DMS153 (cell line): ENCODE measurements at regions not wholly inside any gene's neighbourhood (a gene's known extent, or its start where the extent isn't known, plus 50 kb on each side); places are given as distances from the start of the nearest gene placed in this dataset.
"Not testable (repeated sequence)": the region's sequence is repeated elsewhere in the genome, so short reads cannot be mapped to it uniquely, and the experiment has no call there.

Experiments
- DNase-seq: peaks from one replicate; lab custom pipeline; 2025; lab: John Stamatoyannopoulos, UW

DNA sequence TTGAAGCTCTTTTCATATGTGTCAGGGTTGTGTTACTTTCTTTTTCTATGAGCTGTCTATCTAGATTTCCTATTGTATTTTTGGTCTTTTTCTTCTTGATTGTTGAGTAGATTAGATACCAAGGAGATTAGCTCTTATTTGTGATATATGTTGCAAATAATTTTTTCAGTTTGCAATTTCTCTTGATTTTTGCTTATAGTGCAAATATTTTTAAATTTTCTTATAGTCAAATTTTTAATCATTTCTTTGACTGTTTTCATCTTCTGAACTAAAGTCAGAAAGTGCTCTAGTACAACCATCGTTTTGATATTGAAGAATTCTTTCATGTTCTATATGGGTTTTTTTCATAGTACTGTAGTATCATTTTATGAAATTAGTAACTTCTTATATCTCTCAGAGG lies 193.7 kb downstream of the OSTF1 start:
- no peak for DNase-seq

- no peak for DNase-seq
These were observed 201.0 kb downstream of the OSTF1 start for GRCh38 chr9:75289332-75289731.

- DNase-seq = no peak
These were observed 211.0 kb downstream of the OSTF1 start for GRCh38 chr9:75299324-75299723.

DNA sequence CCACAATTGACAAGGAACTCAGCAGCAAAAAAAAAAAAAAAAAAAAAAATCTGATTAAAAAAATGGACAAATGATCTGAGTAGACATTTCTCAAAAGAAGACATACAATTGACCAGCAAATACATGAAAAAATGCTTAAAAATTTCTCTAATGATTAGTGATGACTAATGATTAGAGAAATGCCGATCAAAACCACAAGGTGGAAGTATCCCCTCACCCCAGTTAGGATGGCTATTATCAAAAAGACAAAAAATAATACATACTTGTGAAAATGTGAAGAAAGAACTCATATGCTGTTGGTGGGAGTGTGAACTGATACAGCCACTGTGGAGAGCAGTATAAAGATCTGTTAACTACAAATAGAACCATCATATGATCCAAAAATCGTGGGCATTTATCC lies 245.3 kb downstream of the OSTF1 start:
- DNase-seq = no peak

- no peak for DNase-seq
These were observed 270.5 kb downstream of the OSTF1 start for GRCh38 chr9:75358846-75359245.

GRCh38 chr9:75359638-75360037 lies 271.3 kb downstream of the OSTF1 start:
- no peak for DNase-seq

GRCh38 chr9:75360252-75360651 lies 271.9 kb downstream of the OSTF1 start:
- DNase-seq = no peak

DNA sequence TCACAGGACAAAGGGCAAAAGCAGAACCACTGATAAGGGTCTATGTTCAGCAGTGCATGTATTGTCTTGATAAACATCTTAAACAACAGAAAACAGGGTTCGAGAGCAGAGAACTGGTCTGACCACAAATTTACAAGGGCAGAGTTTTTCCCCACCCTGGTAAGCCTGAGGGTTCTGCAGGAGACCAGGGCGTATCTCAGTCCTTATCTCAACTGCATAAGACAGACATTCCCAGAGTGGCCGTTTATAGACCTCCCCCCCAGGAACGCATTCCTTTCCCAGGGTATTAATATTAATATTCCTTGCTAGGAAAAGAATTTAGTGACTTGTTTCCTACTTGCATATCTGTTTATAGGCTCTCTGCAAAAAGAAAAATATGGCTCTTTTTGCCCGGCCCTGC lies 274.1 kb downstream of the OSTF1 start:
- DNase-seq = not testable (repeated sequence)

- no peak for DNase-seq
These were observed 276.9 kb downstream of the OSTF1 start for GRCh38 chr9:75365196-75365595.

DNA sequence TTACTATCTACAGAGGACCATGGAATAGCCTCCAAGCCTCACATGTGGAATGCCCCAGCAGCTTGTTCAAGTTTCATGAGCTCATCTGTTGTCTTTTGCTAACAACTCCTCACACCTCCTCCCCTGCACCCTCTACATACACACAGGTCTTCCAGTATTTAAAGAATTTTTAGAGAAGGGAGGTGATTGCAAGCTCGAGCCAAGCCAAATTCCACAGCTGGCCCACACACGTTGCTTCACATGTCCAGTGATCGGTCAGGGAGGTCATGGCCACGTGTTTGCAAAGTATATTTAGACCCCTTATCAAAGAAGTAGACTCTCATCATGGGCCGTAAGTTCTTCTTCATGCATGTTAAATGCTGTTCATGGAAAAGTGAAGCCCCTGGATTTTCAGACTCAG lies 281.7 kb downstream of the OSTF1 start:
- no peak for DNase-seq

GRCh38 chr9:75372499-75373268 lies 284.4 kb downstream of the OSTF1 start:
- DNase-seq = no peak

GRCh38 chr9:75376680-75377254 lies 288.5 kb downstream of the OSTF1 start:
- DNase-seq = no peak

DNA sequence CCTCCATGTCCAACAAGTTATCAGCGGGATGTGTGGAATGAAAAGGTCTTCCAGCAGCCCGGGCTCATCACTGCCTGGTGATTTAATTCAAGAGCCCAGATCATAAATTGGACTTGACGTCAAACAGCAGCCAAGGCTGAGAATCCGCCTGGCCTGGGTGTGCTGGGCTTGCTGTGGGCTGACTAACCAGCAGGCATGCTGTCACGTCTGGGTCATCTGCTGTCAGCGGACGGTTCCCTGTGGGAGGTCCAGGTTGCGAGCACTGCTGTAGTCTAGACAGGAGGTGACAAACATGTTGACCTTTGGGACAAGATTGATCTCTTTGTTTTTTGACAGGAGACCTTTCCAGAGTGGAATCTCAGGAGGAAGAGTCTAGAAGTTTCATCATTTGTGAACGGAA lies 289.7 kb downstream of the OSTF1 start:
- DNase-seq = no peak

GRCh38 chr9:75378926-75379325 lies 290.6 kb downstream of the OSTF1 start:
- no peak for DNase-seq

DNA sequence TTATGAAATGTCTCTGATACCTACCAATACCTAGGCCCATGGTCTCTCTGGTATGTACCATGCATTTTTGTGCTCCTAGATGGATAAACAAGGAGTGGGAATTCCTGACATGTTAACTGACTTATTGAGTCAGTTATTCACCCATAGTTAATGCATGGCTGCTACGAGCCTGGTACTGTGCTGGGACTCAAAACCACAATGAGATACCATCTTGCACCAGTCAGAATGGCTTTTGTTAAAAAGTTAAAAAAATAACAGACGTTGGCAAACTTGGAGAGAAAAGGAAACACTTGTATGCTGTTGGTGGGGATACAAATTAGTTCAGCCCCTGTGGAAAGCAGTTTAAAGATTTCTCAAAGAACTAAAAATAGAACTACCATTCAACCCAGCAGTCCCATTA lies 293.8 kb downstream of the OSTF1 start:
- DNase-seq = no peak

- not testable (repeated sequence) for DNase-seq
These were observed 295.2 kb downstream of the OSTF1 start for GRCh38 chr9:75383420-75384034.

DNA sequence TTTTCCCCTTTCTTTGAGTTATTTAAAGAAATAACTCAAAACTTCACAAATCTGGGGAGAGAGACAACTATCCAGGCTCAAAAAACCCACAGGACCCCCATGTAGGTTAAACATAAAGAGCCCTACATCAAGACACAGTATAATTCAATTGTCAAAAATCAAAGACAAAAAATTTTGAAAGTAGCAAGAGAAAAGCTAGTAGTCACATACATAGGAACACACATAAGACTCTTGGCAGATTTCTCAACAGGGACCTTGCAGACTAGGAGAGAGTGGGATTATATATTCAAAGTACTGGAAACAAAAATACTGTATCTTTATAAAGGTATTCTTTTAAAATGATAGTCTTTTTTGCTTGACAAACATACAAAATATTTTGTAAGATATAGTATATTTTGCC lies 296.9 kb downstream of the OSTF1 start:
- no peak for DNase-seq

- DNase-seq = no peak
These were observed 300.8 kb downstream of the OSTF1 start for GRCh38 chr9:75389101-75389500.

DNA sequence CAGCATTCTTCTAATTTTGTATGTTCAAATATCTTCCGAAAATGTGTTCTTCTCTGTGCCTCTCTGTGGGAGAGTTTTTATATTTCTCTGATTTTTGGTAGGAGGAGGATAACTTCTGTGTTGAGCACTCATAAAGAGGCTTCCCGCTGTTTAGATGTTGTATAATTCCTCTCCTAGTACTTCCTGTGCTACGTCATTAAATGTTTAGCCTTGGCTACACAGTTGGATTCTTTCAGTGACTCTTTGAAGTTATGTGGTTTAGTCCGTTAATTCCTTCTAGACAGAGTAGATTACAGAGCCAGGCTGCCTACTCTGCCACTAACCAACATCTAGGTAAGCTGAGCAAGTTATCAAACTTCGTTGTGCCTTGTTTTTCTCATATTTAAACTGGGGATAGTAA lies 302.6 kb downstream of the OSTF1 start:
- no peak for DNase-seq

- no peak for DNase-seq
These were observed 303.2 kb downstream of the OSTF1 start for GRCh38 chr9:75391497-75391896.

- DNase-seq = no peak
These were observed 307.0 kb downstream of the OSTF1 start for GRCh38 chr9:75395336-75395735.

DNA sequence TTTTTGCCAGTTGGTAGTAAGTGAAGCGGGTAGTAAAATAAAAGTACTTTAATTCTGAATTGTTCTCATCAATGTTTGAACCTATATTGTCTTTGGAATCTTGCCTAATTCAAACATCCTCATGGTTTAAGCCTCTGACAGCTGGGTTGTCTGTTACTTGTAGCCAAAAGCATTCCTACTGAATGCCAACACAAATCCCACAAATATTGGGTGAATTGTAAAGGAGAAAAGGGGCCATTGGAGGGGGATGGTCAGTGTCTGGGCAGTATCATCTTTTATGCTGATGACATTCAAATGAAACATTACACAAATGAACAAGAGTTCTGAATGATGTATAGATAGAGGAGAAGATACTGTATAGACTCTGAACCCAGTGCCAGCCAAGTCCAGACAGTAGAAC lies 309.5 kb downstream of the OSTF1 start:
- no peak for DNase-seq

DNA sequence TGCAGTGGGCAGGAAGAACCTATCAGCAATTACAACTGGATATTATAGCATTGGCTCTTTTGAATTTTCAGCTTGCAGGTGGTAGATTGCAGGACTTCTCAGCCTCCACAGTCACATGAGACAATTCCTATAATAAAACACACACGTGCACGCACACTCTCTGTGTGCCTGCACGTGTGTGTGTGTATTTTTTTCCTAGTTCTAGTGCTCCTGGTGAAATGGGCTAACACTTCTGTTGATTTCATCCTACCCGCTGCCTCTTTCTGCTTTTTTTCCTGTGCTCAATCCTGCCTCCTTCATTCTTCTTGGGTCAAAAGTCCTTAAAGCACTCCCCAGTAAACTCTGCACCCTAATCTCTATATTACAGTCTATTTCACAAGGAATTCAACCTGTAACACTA lies 320.1 kb downstream of the OSTF1 start:
- no peak for DNase-seq

GRCh38 chr9:75410405-75410804 lies 322.1 kb downstream of the OSTF1 start:
- DNase-seq = no peak
